GM21390 (cell line): ENCODE measurements at regions not wholly inside any gene's neighbourhood (a gene's known extent, or its start where the extent isn't known, plus 50 kb on each side); places are given as distances from the start of the nearest gene placed in this dataset.

Experiments
- ATAC-seq: cut with Tn5 transposase; IDR thresholded peaks from one replicate; pipeline ENCODE4 v1.9.1; 2021; ENCODE audit not compliant: unreplicated experiment

GRCh38 chr10:112006831-112007230 lies 176.7 kb downstream of the GPAM start:
- ATAC-seq, result no peak

GRCh38 chr10:112022196-112022595 lies 161.4 kb downstream of the GPAM start:
- ATAC-seq, result no peak

GRCh38 chr10:112024079-112024478 lies 159.5 kb downstream of the GPAM start:
- ATAC-seq, result no peak

- ATAC-seq, result no peak
Measured at GRCh38 chr10:112025228-112025627, 158.3 kb downstream of the GPAM start.

- no peak for ATAC-seq
Measured at GRCh38 chr10:112026438-112026837, 157.1 kb downstream of the GPAM start.

- ATAC-seq, result no peak
Measured at GRCh38 chr10:112027731-112028280, 155.8 kb downstream of the GPAM start.

- no peak for ATAC-seq
Measured at GRCh38 chr10:112030431-112030830, 153.1 kb downstream of the GPAM start.

- ATAC-seq, result no peak
Measured at GRCh38 chr10:112039823-112040222, 143.7 kb downstream of the GPAM start.

GRCh38 chr10:112040696-112041095 lies 142.9 kb downstream of the GPAM start:
- no peak for ATAC-seq

- no peak for ATAC-seq
Measured at GRCh38 chr10:112045938-112046337, 137.6 kb downstream of the GPAM start.

- no peak for ATAC-seq
Measured at GRCh38 chr10:112047674-112048073, 135.9 kb downstream of the GPAM start.

- ATAC-seq, result no peak
Measured at GRCh38 chr10:112052166-112052565, 131.4 kb downstream of the GPAM start.

GRCh38 chr10:112053895-112054294 lies 129.7 kb downstream of the GPAM start:
- ATAC-seq, result no peak

GRCh38 chr10:112054516-112054915 lies 129.0 kb downstream of the GPAM start:
- no peak for ATAC-seq

- no peak for ATAC-seq
Measured at GRCh38 chr10:112057072-112057471, 126.5 kb downstream of the GPAM start.

- ATAC-seq, result no peak
Measured at GRCh38 chr10:112059220-112059619, 124.3 kb downstream of the GPAM start.

GRCh38 chr10:112071596-112072133 lies 111.9 kb downstream of the GPAM start:
- no peak for ATAC-seq

- no peak for ATAC-seq
Measured at GRCh38 chr10:112078003-112078402, 105.6 kb downstream of the GPAM start.

- ATAC-seq, result no peak
Measured at GRCh38 chr10:112080231-112080630, 103.3 kb downstream of the GPAM start.

- ATAC-seq, result no peak
Measured at GRCh38 chr10:112082120-112082519, 101.4 kb downstream of the GPAM start.

- no peak for ATAC-seq
Measured at GRCh38 chr10:112083472-112083871, 100.1 kb downstream of the GPAM start.

- no peak for ATAC-seq
Measured at GRCh38 chr10:112087953-112088456, 95.6 kb downstream of the GPAM start.

- no peak for ATAC-seq
Measured at GRCh38 chr10:112091703-112092102, 91.9 kb downstream of the GPAM start.
